ENCODE measurements at regions not wholly inside any gene's neighbourhood (a gene's known extent, or its start where the extent isn't known, plus 50 kb on each side); places are given as distances from the start of the nearest gene placed in this dataset.

DNA sequence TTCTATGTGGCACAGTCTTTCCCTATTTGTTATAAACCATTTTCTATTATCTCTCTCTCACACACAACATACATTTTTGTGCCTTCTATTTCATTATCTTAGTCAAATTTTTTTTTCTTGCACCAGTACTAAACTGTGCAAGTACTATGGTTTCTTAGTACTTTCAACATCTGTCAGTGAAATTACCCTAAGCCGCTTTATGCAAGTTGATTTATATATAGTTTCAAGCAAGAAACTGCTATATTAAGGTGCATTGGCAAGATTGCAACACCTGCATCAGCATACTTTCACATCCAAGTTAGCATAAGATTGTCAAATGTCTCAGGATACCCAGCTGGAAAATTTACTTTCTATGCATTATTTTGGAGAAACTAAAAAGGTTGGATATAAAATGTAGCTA is 180.2 kb upstream of the FSTL5 start:
- DNase-seq: no peak

DNA sequence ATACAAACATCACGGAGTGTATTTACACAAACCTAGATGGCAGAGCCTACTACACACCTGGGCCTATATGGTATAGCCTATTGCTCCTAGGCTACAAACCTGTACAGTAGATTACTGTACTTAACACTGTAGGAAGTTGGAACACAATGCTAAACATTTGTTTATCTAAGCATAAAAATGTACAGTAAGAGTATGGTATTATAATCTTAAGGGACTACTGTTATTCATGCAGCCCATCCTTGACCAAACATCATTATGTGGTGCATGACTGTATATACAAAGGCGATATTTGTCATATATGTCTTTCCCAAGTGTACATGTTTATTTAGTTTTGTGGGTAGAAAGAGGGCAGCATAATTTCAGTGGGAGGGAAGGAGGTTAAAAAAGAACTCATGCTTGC is 177.7 kb upstream of the FSTL5 start:
- DNase-seq: no peak

DNA sequence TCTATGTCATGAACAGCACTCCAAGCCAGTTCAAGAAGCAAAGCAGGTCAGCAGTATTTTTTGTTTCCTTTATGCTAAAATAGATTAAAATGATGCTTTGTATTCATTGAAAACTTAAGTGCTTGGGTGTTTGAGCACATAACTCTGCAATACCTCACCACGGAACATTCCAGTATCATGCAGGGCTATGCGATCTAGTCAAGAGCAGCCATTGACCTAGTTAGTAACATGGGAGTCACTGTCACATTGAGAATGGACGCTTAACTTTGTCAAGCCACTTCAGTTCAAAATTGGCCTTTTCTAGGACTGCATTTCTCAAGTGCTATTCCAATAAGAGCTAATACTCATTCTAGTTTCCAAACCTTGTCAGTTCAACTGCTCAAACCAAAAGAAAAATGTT is 160.1 kb upstream of the FSTL5 start:
- no peak for DNase-seq

DNA sequence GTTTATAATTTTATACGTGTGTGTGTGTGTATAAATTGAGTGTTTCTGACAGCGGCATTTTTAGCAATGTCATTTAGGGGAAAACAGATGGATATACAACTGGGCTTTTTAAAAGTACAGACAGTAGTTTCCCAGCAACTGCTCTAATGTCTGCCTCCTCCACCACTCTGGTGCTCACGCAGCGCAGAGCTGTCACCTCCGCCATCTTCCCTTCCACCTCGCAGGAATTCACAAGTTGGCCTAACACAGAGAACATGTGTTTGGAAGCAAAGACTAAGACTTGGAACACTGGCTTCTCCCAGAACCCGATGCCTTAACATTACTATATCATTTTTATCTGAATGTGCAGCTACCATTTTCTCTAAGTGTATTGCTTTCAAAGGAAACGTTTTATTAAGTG is 158.3 kb upstream of the FSTL5 start:
- no peak for DNase-seq

GRCh38 chr4:162285753-162286152 is 122.0 kb upstream of the FSTL5 start:
- DNase-seq: no peak

GRCh38 chr4:162282684-162283083 is 118.9 kb upstream of the FSTL5 start:
- no peak for DNase-seq

GRCh38 chr4:162274354-162274753 is 110.6 kb upstream of the FSTL5 start:
- DNase-seq: peak; percentile 4

DNA sequence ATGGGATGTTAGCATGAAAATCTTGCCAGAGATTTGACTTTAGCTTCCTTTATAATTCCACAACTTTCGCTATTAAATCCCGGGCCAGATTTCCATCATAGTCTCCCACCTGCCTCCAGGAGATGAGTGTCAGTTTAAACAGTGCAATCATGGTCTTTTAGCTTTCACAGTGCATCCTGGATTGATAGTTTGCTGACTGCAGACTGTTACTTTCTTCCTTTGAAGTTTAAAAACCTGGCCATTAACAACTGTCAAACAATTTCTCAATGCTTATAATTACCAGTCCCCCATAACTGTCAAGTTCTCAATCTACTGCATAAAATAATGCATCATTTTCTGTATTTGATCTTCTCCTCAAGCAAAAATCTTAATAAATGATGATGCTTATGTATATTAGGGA is 108.4 kb upstream of the FSTL5 start:
- DNase-seq: no peak

DNA sequence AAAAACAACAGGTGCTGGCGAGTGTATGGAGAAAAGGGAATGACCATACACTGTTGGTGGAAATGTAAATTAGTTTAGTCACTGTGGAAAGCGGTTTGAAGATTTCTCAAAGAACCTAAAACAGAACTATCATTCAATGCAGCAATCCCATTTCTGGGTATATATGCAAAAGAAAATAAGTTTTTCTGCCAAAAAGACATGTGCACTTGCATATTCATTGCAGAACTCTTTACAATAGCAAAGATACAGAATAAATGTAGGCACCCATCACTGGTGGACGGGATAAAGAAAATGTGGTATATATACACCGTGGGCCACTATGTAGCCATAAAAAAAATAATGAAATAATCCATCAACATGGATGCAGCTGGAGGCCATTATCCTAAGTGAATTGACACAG is 105.1 kb upstream of the FSTL5 start:
- DNase-seq: no peak

GRCh38 chr4:162265802-162266201 is 102.0 kb upstream of the FSTL5 start:
- no peak for DNase-seq

GRCh38 chr4:162245051-162245450 is 81.3 kb upstream of the FSTL5 start:
- no peak for DNase-seq

- no peak for DNase-seq
These were observed 78.1 kb upstream of the FSTL5 start for GRCh38 chr4:162241857-162242256.

GRCh38 chr4:162239992-162240769 is 76.4 kb upstream of the FSTL5 start:
- DNase-seq: no peak

- DNase-seq: no peak
These were observed 73.9 kb upstream of the FSTL5 start for GRCh38 chr4:162237676-162238075.

DNA sequence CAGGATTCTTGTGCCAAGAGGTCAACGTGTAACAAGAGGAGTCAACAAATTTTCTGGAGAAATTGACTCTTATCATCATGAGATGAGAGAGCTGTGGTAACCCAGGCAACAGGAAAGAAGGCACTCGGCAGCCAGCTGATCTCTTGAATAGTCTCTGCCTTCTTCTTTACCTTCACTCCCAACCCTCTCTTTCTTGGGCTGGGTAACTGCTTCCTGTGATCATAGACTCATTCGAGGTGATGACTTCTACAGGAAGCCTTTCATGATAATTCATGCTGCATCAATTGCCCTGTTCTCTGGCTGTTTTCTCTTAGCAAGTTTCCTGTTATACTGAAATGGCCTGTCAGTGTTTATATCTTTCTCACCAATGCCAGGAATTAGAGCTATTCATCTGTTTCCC is 70.8 kb upstream of the FSTL5 start:
- no peak for DNase-seq

DNA sequence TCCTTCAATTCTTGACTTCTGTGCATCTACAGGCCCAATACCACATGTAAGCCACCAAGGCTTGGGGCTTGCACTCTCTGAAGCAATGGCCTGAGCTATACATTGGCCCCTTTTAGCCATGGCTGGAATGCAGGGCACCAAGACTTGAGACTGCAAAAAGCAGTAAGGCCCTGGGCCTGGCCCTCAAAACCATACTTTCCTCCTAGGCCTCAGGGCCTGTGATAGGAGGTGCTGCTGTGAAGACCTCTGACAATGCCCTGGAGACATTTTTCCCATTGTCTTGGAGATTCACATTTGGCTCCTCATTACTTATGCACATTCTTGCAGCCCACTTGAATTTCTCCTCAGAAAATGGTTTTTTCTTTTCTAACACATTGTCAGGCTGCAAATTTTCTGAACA is 68.5 kb upstream of the FSTL5 start:
- DNase-seq: no peak

- no peak for DNase-seq
These were observed 65.9 kb upstream of the FSTL5 start for GRCh38 chr4:162229670-162230069.

- no peak for DNase-seq
These were observed 57.3 kb upstream of the FSTL5 start for GRCh38 chr4:162221148-162221547.
